T-helper 9 cell (primary cell): ENCODE measurements at regions not wholly inside any gene's neighbourhood (a gene's known extent, or its start where the extent isn't known, plus 50 kb on each side); places are given as distances from the start of the nearest gene placed in this dataset.

Experiments
- DNase-seq: peaks from one replicate; pipeline ENCODE4 v3.0.0-alpha.2; 2020

DNA sequence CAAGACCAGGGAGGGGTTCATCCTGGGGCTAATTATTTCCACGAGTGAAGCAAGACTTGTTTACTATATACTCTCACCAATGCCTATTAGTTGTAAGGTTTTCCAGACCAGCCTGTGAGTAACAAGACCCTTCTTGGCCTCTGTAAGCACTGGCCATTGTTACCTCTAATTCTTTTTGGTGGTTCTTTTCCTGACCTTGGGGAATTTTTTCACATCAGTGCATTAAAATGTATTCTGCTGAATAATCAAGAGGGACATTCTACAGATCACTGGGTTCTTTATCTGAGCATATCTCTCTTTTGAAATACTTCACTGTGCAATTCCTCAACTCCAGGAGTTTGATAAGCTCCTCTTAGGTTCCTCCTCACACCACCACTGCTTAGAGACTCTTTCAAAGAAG, 909.9 kb upstream of the ACVR2A start:
- DNase-seq = no peak

- no peak for DNase-seq
Measured at GRCh38 chr2:146931109-146931508, 913.7 kb upstream of the ACVR2A start.

DNA sequence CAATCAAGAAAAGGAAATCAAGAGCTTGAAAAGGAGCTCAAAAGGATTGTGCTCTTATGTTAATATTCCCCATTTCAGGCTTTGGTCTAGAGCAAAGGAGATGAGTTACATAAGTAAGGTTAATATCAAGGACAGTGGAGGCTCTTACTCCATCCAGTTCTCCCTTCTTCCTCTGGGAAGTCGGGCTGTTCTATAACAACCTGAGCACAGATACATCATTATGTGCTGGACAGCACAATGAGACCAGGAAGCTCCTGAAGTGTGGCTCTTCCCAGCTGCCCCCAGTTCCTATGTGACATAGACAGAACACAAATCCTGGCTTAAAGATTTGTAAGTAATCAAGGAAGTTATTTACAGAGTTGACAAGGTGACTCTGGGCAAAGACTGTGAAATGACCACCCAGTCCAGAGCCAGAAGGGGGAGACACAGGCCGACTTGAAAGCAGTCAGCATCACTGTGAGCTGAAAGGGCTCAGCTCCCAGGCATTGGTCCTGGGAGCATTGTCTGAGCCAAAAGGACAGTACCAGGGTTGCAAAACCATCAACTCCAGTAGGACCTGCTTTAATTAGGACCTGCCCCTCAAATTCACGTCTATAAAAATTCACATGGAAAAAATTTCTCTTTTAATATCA, 917.6 kb upstream of the ACVR2A start:
- no peak for DNase-seq

- no peak for DNase-seq
Measured at GRCh38 chr2:146918280-146918679, 926.5 kb upstream of the ACVR2A start.

GRCh38 chr2:146917431-146918042, 927.3 kb upstream of the ACVR2A start:
- no peak for DNase-seq

GRCh38 chr2:146916914-146917313, 927.9 kb upstream of the ACVR2A start:
- DNase-seq = no peak

DNA sequence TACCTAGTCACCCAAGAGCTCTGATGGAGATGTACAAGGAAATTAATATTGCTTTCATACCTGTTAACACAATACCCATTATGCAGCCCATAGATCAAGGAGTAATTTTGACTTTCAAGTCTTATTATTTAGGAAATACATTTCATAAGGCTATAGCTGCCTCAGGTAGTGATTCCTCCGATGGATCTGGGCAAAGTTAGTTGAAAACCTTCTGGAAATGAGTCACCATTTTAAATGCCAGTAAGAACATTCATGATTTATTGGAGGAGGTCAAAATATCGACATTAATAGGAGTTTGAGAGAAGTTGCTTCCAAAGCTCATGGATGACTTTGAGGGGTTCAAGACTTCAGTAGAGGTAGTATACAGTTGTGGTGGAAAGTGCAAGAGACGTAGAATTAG, 931.4 kb upstream of the ACVR2A start:
- DNase-seq = no peak

DNA sequence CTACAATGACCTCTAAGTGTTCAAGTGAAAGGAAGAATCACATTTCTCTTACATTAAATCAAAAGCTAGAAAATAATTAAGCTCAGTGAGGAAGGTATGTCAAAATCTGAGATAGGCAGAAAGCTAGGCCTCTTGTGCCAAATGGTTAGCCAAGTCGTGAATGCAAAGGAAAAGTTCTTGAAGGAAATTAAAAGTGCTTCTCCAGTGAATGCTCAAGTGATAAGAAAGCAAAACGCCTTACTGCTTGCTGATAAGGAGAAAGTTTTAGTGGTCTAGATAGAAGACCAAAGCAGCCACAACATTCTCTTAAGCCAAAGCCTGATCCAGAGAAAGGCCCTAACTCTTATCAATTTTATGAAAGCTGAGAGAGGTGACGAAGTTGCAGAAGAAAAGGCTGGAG, 932.3 kb upstream of the ACVR2A start:
- DNase-seq = no peak

- DNase-seq = no peak
Measured at GRCh38 chr2:146908776-146909175, 936.1 kb upstream of the ACVR2A start.

DNA sequence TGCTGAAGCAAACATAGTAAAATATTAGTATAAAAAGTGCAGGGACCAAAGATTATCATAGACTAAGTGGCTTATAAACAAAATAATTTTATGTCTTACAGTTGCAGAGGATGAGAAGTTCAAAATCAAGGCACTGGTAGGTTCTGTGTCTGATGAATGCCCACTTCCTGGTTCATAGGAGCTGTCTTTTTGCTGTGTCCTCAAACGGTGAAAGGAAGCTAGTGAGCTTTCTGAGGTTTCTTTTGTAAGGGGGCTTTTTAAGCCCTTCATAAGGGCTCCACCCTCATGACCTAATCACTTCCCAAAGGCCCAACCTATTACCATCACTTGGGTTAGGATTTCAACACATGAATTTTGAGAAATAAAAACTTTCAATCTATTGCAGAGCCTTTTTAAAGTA, 946.7 kb upstream of the ACVR2A start:
- DNase-seq = no peak

GRCh38 chr2:146894514-146894913, 950.3 kb upstream of the ACVR2A start:
- DNase-seq = no peak

DNA sequence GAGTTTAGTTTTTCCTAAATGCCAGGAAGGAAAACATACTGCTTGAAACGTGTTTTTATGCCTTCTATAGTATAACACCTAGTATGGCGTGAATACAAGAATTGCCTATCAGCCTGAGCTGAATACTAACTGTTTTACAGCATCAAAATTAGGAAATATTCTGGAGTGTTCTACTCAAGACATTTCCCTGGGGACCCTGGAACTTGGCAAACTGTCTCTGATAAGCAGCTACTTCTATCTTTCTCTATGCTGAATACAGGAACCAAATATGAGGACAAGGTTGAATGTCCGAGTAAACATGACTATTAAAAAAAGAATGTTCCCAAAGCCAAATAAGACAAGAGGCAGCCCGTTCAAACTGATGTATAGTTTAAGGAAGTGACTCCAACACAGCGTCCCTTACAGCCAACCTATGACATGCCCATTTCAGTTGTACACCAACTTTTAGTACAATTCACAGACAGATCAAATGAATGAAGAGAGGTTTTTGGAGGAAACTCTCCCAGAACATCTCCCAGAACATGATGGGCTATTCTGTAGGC, 951.3 kb upstream of the ACVR2A start:
- DNase-seq = no peak

GRCh38 chr2:146890491-146890890, 954.3 kb upstream of the ACVR2A start:
- DNase-seq = no peak

GRCh38 chr2:146879882-146880281, 964.9 kb upstream of the ACVR2A start:
- DNase-seq = no peak

- no peak for DNase-seq
Measured at GRCh38 chr2:146874260-146874658, 970.6 kb upstream of the ACVR2A start.

DNA sequence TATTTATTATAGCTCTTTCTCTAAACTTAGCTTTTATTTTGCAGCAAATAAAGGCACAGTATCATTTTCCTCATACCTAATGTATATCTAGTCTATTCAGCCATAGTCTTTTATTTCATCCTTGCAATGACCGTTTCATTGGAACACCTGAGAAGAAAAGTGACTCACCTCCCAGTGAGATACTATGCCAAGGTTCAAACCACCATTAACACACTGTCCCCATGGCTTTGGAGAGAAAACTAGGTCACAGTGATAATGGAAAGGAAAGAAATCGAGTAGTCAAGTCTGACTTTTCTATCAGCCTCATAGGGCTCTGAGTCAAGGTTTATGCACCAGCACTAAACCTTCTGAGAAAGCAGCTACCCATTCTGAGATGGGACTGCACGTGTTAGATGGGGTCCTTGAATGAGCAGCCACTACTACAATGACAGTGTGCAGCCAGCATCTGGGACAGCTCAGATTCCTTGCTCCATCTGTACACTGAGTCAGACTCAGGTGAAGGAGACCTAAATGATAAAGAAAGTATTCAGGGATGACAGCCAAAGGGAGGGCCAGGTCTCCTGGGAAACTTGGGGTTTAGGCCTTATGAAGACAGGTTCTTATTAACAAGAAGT, 971.1 kb upstream of the ACVR2A start:
- no peak for DNase-seq

- no peak for DNase-seq
Measured at GRCh38 chr2:146873056-146873455, 971.8 kb upstream of the ACVR2A start.

GRCh38 chr2:146870691-146871090, 974.1 kb upstream of the ACVR2A start:
- DNase-seq = no peak

DNA sequence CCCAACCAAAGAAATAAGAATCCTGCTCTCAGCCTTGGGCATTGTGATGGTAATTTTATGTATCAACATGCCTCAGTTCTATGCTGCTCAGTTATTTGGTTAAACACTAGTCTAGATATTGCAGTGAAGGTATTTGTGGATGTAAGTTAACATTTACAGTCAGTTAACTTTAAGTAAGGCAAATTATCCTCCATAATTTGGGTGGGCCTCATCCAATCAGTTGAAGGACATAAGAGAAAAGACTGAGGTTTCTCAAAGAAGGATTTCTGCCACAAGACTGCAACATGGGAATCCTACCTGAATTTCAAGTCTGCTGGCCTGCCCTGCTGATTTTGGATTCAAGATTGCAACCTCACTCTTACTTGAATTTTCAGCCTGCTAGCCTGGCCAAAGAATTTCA, 975.5 kb upstream of the ACVR2A start:
- DNase-seq = no peak

- no peak for DNase-seq
Measured at GRCh38 chr2:146868051-146868450, 976.8 kb upstream of the ACVR2A start.

DNA sequence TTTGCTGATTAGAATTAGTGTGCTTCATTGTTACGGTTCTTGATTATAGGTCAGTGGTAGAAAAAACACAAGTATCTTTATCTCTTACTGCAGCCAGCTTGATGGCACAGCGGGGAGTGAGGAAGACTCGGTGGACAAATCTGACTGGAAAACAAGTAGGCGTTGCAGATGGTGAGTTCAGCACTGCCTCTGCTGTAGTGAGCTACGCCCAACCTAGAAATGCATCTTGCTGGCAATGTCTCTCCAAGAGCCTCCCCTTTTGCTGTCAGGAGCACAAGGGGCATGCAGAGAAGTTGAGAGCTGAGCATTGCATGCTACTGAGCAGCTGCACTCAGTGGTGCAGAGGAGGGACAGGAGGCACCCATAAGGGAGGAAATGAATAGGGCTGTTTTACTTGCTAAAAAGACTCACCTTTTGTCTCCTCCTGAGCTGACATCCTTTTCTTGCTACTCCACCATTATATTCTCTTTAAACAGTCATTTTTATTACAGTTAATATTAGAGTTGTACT, 977.3 kb upstream of the ACVR2A start:
- DNase-seq = no peak

DNA sequence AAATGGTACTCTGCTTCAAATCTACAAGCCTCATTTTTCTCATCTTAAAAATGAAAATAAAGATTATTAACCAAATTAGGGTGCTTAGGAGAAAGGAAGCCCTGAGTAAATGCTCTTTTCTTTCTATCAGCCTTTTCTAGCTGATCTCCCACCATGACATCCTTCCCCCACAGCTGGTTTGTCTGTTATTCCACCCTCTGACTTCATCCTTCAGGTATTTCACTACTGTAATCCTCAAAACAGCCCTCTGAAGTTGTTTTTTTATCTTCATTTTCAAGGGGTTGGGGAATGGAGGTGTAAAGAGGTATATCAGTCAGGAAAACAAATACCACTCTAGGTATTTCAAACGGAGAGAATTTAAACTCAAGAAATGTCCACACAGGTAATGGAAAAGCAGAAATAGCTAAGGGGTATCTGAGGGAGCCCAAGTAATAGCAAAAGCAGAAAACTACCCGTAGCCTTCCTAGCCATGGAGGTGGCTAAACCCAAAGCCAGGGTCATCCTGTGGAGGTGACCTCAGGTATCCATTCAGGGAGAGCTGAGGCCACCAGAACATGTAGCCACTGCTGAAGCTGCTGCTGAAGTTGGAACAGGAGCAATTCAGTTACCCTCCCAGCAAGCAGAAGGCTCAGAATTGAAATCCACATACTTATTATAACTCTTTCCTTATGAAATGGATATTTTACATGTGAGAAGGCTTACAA, 990.9 kb upstream of the ACVR2A start:
- DNase-seq = no peak

- DNase-seq = no peak
Measured at GRCh38 chr2:146852661-146853060, 992.2 kb upstream of the ACVR2A start.
